OCI-LY1 (cell line): ENCODE measurements at regions not wholly inside any gene's neighbourhood (a gene's known extent, or its start where the extent isn't known, plus 50 kb on each side); places are given as distances from the start of the nearest gene placed in this dataset.

Experiments used
- H2AFZ ChIP-seq: fragments of 200-600 bp; sonication (generic), shearing (Covaris generic); 2 replicates; pipeline ENCODE4 v1.6.0; 2014; ENCODE audit warnings: antibody characterized with exemption, mild to moderate bottlenecking, low read length
- H3F3A ChIP-seq: fragments of 200-600 bp; sonication (generic), shearing (Covaris generic); 2 replicates; pipeline ENCODE4 v1.6.0; 2014; ENCODE audit warnings: mild to moderate bottlenecking, antibody characterized with exemption, low read length, moderate library complexity; ENCODE audit not compliant: insufficient read depth
- H3K27ac ChIP-seq: fragments of 200-600 bp; sonication (generic); 2 replicates; pipeline ENCODE4 v1.5.1; 2014; ENCODE audit warnings: low read length, mixed run types, mild to moderate bottlenecking, low read depth; ENCODE audit not compliant: poor library complexity, severe bottlenecking
- H3K27me3 ChIP-seq: fragments of 200-600 bp; sonication (generic); 2 replicates; pipeline ENCODE4 v1.6.0; 2014; ENCODE audit warnings: antibody characterized with exemption, mild to moderate bottlenecking, low read length, moderate library complexity; ENCODE audit not compliant: insufficient read depth
- H3K36me3 ChIP-seq: fragments of 200-600 bp; sonication (generic); 2 replicates; pipeline ENCODE4 v1.6.1; 2014; ENCODE audit warnings: mild to moderate bottlenecking, antibody characterized with exemption, low read length, moderate library complexity, mixed read lengths; ENCODE audit not compliant: insufficient read depth
- H3K4me1 ChIP-seq: fragments of 200-600 bp; sonication (generic); 2 replicates; pipeline ENCODE4 v1.5.1; 2014; ENCODE audit warnings: mild to moderate bottlenecking, low read length, moderate library complexity; ENCODE audit not compliant: insufficient read depth, severe bottlenecking
- H3K4me2 ChIP-seq: fragments of 200-600 bp; sonication (generic), shearing (Covaris generic); 2 replicates; pipeline ENCODE4 v1.6.1; 2014; ENCODE audit warnings: low read length
- H3K4me3 ChIP-seq: fragments of 200-600 bp; sonication (generic); 2 replicates; pipeline ENCODE4 v1.5.1; 2014; ENCODE audit warnings: low read length, low read depth, mild to moderate bottlenecking, mixed read lengths; ENCODE audit not compliant: poor library complexity, severe bottlenecking
- H3K79me2 ChIP-seq: fragments of 200-600 bp; shearing (Covaris generic); 2 replicates; pipeline ENCODE4 v1.6.1; 2016; ENCODE audit warnings: mixed run types, low read length, mixed read lengths; ENCODE audit not compliant: insufficient read depth
- H3K9ac ChIP-seq: fragments of 200-600 bp; sonication (generic), shearing (Covaris generic); 2 replicates; pipeline ENCODE4 v1.6.1; 2014; ENCODE audit warnings: mild to moderate bottlenecking, low read length, mixed read lengths
- H3K9me2 ChIP-seq: fragments of 200-600 bp; sonication (generic), shearing (Covaris generic); 2 replicates; pipeline ENCODE4 v1.6.1; 2014; ENCODE audit warnings: low read depth, mild to moderate bottlenecking, low read length, mixed read lengths
- H3K9me3 ChIP-seq: fragments of 200-600 bp; shearing (Covaris generic); 2 replicates; pipeline ENCODE4 v1.6.1; 2014; ENCODE audit warnings: low read length, mixed read lengths
- H4K20me1 ChIP-seq: fragments of 200-600 bp; sonication (generic), shearing (Covaris generic); 2 replicates; pipeline ENCODE4 v1.6.0; 2016; ENCODE audit warnings: mild to moderate bottlenecking, low read length; ENCODE audit not compliant: insufficient read depth
- EZH2 ChIP-seq: fragments of 200-600 bp; sonication (generic), shearing (Covaris generic); IDR thresholded peaks from 2 replicates; pipeline ENCODE4 v1.8.0; 2017; ENCODE audit warnings: borderline replicate concordance, mixed run types, mild to moderate bottlenecking, antibody characterized with exemption, low read length, moderate library complexity, mixed read lengths
- TF ChIP-seq, protein P1 (sequence below): fragments of 200-600 bp; sonication (generic), shearing (Covaris generic); IDR thresholded peaks from 2 replicates; pipeline ENCODE4 v1.5.1; 2017; ENCODE audit warnings: mild to moderate bottlenecking, antibody characterized with exemption, low read length, moderate library complexity, mixed read lengths

DNA sequence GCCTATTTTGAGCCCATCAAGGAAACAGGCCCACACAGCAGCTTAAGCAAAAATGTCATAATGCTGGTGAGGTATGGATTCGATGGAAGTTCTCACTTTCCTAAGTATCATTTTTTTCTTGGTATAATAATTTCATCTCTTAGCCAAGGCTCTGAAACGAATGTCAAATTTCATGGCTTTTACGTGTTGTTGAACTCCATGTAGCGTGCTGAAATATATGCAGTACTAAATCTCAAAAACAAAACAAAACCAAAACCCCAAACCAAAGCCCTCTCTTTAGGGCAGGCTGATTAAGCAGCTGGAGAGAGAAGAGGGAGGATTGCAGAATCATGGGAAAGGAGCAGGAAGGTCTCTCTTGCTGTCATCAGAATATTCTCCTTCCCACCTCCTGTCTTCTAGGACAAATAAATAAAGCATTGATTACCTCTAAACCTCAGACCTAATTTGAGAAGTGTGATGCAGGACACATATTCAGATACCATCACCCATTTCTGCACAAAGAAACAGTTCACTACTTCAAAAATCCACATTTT lies 58.3 kb downstream of the TMEM174 start:
- no peak overlapping the region for H3K27ac ChIP-seq
- no peaks in the 10 kb centered on the region for H3K79me2 ChIP-seq
- no peaks in the 10 kb centered on the region for H3K4me1 ChIP-seq
- H3K9me3 ChIP-seq, result no peaks in the 10 kb centered on the region
- no peaks in the 10 kb centered on the region for H4K20me1 ChIP-seq
- no peaks in the 10 kb centered on the region for H3K27me3 ChIP-seq
- H3K36me3 ChIP-seq, result no peaks in the 10 kb centered on the region
- H3F3A ChIP-seq, result no peaks in the 10 kb centered on the region
- no peak overlapping the region for H3K4me3 ChIP-seq
- no peak overlapping the region for H3K9ac ChIP-seq
- H3K9me2 ChIP-seq, result no peaks in the 10 kb centered on the region
- H2AFZ ChIP-seq, result no peak overlapping the region
- TF ChIP-seq EZH2, result no peak
- TF ChIP-seq, protein P1, sequence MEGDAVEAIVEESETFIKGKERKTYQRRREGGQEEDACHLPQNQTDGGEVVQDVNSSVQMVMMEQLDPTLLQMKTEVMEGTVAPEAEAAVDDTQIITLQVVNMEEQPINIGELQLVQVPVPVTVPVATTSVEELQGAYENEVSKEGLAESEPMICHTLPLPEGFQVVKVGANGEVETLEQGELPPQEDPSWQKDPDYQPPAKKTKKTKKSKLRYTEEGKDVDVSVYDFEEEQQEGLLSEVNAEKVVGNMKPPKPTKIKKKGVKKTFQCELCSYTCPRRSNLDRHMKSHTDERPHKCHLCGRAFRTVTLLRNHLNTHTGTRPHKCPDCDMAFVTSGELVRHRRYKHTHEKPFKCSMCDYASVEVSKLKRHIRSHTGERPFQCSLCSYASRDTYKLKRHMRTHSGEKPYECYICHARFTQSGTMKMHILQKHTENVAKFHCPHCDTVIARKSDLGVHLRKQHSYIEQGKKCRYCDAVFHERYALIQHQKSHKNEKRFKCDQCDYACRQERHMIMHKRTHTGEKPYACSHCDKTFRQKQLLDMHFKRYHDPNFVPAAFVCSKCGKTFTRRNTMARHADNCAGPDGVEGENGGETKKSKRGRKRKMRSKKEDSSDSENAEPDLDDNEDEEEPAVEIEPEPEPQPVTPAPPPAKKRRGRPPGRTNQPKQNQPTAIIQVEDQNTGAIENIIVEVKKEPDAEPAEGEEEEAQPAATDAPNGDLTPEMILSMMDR, result no peak
- H3K4me2 ChIP-seq, result no peak overlapping the region

DNA sequence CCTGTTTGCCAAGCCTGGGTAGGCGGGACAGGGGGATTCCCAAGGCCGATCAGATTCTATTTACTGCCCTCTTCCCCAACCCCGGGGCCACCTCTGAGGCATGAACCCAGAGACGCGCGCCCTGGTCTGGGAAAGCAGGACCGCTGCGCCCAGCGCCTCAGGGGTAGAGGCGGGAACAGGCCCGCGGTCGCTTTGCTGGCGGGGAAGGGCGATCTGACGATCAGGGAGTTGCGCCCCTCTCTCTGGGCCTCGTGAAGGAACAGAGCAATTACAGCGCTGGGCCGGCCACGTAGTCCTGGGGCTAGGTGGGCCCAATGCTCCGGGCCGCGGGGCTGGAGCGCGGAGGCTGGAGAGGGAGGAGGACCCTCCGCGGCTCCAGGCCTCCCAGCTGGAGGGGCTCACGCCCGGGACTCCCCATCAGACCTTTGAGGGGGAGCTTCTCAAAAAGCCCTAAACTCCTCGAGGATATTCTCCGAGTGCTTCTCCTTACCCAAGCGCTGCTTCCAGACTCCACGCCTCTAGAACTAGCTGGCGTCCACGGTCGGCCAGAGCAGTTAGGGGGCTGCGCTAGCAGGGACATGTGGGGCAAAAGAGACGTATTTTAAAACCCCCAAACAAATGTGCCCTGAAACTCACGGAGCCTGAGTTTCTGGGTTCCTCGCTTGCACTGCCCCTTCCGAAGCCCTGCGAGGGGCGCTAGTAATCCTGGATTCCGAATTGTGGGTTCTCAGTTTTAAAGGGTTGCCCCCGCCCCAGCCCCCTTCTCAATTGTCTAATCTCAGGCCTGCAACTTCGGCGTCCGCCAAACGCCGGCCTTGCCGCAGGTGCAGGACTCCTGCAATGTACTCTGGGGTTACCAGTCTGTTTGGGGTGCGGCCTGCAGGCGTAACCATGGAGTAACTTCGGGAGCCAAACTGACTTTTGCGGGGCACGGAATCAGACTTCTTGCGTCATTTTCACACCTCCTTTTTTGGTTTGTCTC lies 57.6 kb downstream of the TMEM174 start:
- TF ChIP-seq EZH2, result no peak
- no peaks in the 10 kb centered on the region for H3F3A ChIP-seq
- H3K36me3 ChIP-seq, result no peaks in the 10 kb centered on the region
- no peaks in the 10 kb centered on the region for H3K9me2 ChIP-seq
- no peaks in the 10 kb centered on the region for H4K20me1 ChIP-seq
- no peaks in the 10 kb centered on the region for H3K4me1 ChIP-seq
- H3K27ac ChIP-seq, result no peak overlapping the region
- no peak overlapping the region for H3K9ac ChIP-seq
- no peak overlapping the region for H3K4me2 ChIP-seq
- H3K9me3 ChIP-seq, result no peaks in the 10 kb centered on the region
- no peak overlapping the region for H2AFZ ChIP-seq
- H3K4me3 ChIP-seq, result no peak overlapping the region
- H3K79me2 ChIP-seq, result no peaks in the 10 kb centered on the region
- H3K27me3 ChIP-seq, result no peaks in the 10 kb centered on the region

DNA sequence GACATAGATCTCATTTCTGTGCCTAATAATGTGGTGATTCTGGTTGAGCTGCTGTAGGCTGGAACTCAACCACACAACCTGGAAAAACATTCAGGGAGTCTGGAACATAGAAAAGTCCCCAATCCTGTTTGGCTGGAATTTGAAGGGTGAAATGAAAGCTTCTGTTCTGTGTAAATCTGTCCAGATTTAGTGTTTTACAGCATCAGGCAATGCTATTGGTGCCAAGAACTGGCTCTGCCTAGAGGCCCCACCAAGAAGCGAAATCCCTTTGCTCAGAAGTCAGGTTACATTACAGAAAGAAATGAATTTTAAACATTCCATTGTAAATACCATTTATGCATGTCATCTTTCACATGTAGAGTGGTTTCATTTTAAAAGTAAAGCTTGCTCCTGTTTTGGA lies 56.3 kb downstream of the TMEM174 start:
- no peak overlapping the region for H2AFZ ChIP-seq
- H3K9me3 ChIP-seq, result no peaks in the 10 kb centered on the region
- TF ChIP-seq, protein P1, result no peak
- no peak for TF ChIP-seq EZH2
- no peak overlapping the region for H3K4me3 ChIP-seq
- no peaks in the 10 kb centered on the region for H3K36me3 ChIP-seq
- no peaks in the 10 kb centered on the region for H3K9me2 ChIP-seq
- H3K4me2 ChIP-seq, result no peak overlapping the region
- H3K27ac ChIP-seq, result no peak overlapping the region
- no peaks in the 10 kb centered on the region for H3F3A ChIP-seq
- no peaks in the 10 kb centered on the region for H3K79me2 ChIP-seq
- no peaks in the 10 kb centered on the region for H3K27me3 ChIP-seq
- H4K20me1 ChIP-seq, result no peaks in the 10 kb centered on the region
- H3K9ac ChIP-seq, result no peak overlapping the region
- H3K4me1 ChIP-seq, result no peaks in the 10 kb centered on the region
